Activated naive CD8-positive, alpha-beta T cell (primary cell): ENCODE measurements at regions not wholly inside any gene's neighbourhood (a gene's known extent, or its start where the extent isn't known, plus 50 kb on each side); places are given as distances from the start of the nearest gene placed in this dataset.

Experiments
- H3K27ac Mint-ChIP-seq: one replicate; pipeline ENCODE4 v1.8.0; 2021; ENCODE audit warnings: mixed read lengths
- H3K27me3 Mint-ChIP-seq: one replicate; pipeline ENCODE4 v1.8.0; 2021; ENCODE audit warnings: mixed read lengths
- H3K36me3 Mint-ChIP-seq: one replicate; pipeline ENCODE4 v1.8.0; 2021; ENCODE audit warnings: mixed read lengths
- H3K4me1 Mint-ChIP-seq: one replicate; pipeline ENCODE4 v1.8.0; 2021; ENCODE audit warnings: low read depth, mixed read lengths
- H3K4me3 Mint-ChIP-seq: one replicate; pipeline ENCODE4 v1.8.0; 2021; ENCODE audit warnings: mild to moderate bottlenecking, mixed read lengths
- H3K9me3 Mint-ChIP-seq: one replicate; pipeline ENCODE4 v1.8.0; 2021; ENCODE audit warnings: low read depth, mixed read lengths

DNA sequence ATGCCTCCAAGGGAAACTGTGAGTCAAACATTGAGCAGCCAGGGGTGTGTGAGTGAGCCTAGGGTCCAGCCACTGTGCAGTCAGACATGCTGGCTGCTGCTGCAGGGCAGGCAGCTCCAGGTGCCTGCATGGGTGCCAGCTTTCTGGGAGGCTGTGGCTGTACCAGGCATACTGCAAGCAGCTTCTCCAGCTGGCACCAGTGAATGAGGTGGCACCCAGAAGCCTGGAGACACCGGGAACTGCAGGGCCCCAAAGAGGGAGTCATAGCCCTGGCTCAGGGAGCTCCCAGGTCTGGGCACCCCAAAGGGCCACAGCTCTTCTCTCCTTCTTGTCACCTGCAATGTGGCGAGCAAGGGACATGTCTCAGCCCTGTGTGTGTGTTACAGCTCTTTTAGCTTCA lies 283.2 kb downstream of the RPRM start:
- H3K9me3 Mint-ChIP-seq: peaks cover 14% of the 10 kb centered on the region
- H3K4me3 Mint-ChIP-seq: no peak overlapping the region
- H3K4me1 Mint-ChIP-seq: peaks cover 4% of the 10 kb centered on the region
- H3K36me3 Mint-ChIP-seq: no peaks in the 10 kb centered on the region
- peaks cover 2% of the 10 kb centered on the region for H3K27me3 Mint-ChIP-seq
- no peak overlapping the region for H3K27ac Mint-ChIP-seq

DNA sequence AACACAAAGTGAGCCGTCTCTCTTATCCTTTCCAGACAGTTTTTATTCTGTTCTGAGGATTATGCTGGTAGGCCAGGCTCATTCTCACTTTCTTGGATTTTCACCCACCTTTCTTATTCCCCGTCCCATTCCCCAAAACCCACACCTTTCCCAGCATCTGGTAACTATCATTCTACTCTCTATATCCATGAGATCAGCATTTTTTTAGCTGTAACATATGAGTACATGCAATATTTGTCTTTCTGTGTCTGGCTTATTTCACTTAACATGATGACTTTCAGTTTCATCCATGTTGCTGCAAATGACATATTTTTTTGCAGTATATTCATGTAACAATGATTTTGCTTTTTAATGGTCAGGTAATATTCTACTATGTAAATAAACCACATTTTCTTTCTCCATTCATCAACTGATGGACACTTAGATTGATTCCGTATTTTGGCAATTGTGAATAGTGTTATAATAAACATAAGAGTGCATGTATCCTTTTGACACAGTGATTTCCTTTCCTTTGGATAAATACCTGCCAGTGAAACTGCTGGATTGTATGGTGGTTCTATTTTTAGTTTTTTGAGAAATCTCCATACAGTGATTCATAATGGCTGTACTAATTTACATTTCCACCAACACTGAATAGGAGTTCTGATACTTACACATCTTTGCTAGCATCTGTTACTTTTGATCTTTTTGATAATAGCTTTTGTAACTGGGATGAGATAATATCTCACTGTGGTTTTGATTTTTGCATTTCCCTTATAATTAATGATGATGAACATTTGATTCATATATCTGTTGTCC lies 289.3 kb downstream of the RPRM start:
- no peak overlapping the region for H3K4me3 Mint-ChIP-seq
- peaks cover 2% of the 10 kb centered on the region for H3K27me3 Mint-ChIP-seq
- peaks cover 21% of the 10 kb centered on the region for H3K9me3 Mint-ChIP-seq
- no peaks in the 10 kb centered on the region for H3K4me1 Mint-ChIP-seq
- H3K27ac Mint-ChIP-seq: no peak overlapping the region
- H3K36me3 Mint-ChIP-seq: no peaks in the 10 kb centered on the region

DNA sequence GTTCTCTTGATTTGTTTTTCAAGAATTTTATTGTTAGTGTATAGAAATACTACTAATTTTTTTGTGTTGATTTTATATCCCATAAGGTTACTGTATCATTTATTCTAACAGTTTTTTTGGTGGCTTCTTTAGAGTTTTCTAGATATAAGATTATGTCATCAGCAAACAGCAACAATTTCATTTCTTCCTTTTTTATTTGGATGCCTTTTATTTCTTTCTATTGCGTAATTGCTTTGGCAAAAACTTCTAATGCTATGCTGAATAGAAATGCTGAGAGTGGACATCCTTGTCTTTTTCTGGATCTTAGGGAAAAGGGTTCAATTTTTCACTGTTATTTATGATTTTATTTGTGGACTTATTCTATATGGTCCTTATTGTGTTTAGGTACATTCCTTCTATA lies 298.8 kb downstream of the RPRM start:
- Mint-ChIP-seq H3K36me3 (no peaks in the 10 kb centered on the region), H3K4me3 (no peak overlapping the region), H3K4me1 (peaks cover 2% of the 10 kb centered on the region), H3K9me3 (peaks cover under 1% of the 10 kb centered on the region), H3K27ac (no peak overlapping the region), H3K27me3 (no peaks in the 10 kb centered on the region)

DNA sequence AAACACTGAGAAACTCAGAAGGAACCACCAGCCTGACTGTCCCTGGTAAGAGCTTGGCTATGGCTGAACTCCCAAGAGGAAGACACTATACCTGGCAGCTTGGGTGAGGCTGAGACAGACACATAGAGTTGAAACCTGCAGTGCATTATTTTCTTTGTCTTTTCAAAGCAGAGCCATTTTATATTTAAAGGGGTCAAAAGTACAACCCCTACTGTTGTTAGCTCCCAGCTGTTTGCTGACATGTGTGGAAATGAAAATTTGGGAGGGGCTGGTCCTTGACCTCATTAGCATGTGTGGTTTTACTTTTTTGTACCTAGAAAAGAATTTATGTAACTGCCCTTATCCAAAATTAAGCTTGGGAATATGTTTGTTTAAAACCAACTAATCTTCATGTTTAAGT lies 309.0 kb downstream of the RPRM start:
- Mint-ChIP-seq H3K27me3 (no peaks in the 10 kb centered on the region), H3K4me1 (no peaks in the 10 kb centered on the region), H3K9me3 (no peaks in the 10 kb centered on the region), H3K27ac (no peak overlapping the region), H3K4me3 (no peak overlapping the region), H3K36me3 (no peaks in the 10 kb centered on the region)

DNA sequence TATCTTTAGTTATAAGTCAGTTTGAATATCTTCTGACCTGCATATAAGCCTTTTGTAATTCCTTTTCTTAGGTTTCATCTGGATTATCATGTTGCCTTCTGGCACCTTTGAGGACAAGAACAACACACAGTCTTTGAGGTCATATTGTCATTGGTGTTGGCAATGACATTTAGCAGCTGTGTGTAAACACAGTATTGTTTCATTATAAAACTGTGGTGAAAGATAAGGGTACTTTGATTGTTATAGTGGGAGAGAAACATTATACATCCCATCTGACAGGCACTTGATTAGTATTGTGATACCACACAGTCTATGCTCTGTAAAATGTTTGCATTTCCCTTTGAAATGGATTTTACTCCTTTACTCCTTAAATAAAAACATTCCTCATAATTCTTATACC lies 313.5 kb downstream of the RPRM start:
- H3K4me1 Mint-ChIP-seq: no peaks in the 10 kb centered on the region
- H3K36me3 Mint-ChIP-seq: no peaks in the 10 kb centered on the region
- H3K27me3 Mint-ChIP-seq: no peaks in the 10 kb centered on the region
- no peaks in the 10 kb centered on the region for H3K9me3 Mint-ChIP-seq
- H3K4me3 Mint-ChIP-seq: no peak overlapping the region
- H3K27ac Mint-ChIP-seq: no peak overlapping the region

DNA sequence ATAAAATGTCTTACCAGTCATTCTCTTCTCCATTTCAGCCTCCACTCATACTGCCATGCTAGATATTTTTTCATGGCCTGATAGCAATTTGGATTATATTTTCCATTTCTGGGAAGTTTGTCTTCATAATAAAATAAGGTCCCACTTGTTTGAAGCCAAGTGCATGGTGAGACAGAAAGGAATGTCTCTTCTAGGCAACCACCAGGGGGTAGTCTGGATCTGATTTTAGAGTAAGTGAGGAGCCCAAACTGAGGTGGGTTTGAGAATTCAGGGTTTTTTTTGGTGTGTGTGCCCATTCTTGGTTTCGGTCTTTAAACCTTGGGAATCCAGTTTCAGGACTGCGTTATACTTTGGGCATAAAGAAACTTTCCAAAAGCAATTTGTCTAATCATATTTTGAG lies 315.5 kb downstream of the RPRM start:
- no peaks in the 10 kb centered on the region for H3K27me3 Mint-ChIP-seq

DNA sequence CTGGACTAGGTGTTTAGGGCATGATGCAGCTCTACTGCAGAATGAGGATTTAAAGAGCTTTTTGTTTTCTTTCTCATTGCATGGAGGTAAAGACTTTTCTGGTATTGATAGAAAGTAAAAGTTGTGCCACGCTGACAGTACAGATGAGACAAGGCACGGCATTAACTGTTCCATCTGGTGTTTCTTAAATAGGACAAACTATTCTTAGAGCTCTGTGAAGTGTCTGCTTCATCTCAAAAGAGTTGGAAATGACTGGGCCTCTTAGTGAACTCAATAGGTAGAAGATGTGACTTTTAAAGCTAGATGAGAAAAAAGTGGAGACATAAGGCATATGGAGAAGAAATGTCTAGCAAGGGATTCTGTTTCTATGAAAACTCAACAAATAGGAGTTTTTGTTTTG lies 321.8 kb downstream of the RPRM start:
- Mint-ChIP-seq H3K4me3 (no peak overlapping the region), H3K36me3 (no peaks in the 10 kb centered on the region), H3K27ac (no peak overlapping the region), H3K27me3 (peaks cover 3% of the 10 kb centered on the region), H3K9me3 (no peaks in the 10 kb centered on the region), H3K4me1 (no peaks in the 10 kb centered on the region)

More for the DNA sequence above, 315.5 kb downstream of the RPRM start:
- Mint-ChIP-seq H3K27ac (no peak overlapping the region), H3K4me1 (no peaks in the 10 kb centered on the region), H3K4me3 (no peak overlapping the region), H3K36me3 (no peaks in the 10 kb centered on the region), H3K9me3 (no peaks in the 10 kb centered on the region)

DNA sequence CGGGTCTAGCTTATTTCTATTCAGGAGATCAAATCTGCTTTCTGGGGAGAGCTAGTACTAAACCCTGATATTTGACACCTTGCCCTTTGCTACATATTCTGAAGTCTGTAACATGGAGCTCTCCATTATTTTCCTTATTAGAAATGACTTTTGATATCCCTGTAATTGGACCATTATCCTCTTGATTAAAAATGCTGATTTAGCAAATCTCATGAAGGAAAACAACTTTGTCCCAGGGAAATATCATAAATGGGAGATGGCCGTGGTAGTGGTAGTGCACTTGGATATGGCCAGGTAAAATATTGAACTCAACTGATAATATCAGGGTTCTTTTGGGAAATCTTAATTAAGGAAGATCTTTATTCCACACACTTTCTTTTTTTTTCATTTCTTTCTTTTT lies 326.5 kb downstream of the RPRM start:
- Mint-ChIP-seq H3K27me3 (peaks cover 6% of the 10 kb centered on the region), H3K9me3 (no peaks in the 10 kb centered on the region)

DNA sequence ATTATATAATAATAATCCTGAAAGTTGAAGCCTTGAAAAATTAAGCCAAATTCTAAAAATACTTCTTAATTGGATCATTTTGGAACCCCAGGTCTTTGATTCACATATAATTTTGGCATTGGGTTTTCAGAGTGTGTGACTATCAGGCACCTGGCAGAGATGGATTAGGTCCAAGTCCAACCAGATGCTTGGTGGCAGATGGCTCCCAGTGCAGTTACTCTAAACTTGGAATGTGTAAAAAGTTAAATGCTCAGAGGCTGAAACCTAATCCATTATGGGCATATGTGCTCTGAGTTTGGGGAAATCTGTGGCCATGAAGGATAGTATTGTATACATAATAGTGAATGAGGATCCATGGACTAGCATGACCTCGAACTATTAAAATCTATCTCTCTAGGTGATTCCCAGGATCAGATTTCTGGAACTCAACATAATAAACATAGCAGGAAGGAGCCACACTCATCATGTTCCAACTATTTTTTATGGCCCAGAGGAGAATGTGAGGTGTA lies 333.0 kb downstream of the RPRM start:
- Mint-ChIP-seq H3K4me3 (no peak overlapping the region), H3K27ac (no peak overlapping the region)

More for the DNA sequence above, 326.5 kb downstream of the RPRM start:
- no peaks in the 10 kb centered on the region for H3K4me1 Mint-ChIP-seq
- no peak overlapping the region for H3K4me3 Mint-ChIP-seq
- no peak overlapping the region for H3K27ac Mint-ChIP-seq
- H3K36me3 Mint-ChIP-seq: no peaks in the 10 kb centered on the region

DNA sequence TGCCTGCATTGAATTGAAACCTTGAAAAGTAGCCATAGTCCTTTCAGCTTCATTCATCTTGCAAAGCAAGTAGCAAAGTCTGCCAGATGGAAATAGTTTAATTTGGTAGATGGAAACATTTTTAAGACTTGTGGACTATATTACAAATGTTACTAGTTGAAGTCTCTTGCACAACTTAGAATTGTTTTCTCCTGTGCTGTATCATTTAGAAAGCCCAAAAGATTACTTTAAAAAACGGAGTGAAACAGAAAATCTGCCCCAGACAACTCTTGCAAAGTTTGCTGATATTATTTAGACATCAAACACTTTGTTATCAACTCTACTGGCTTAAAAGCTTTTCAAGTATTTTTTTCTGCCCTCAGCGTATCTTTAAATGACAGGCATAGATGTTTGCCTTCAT lies 335.0 kb downstream of the RPRM start:
- no peaks in the 10 kb centered on the region for H3K9me3 Mint-ChIP-seq
- H3K36me3 Mint-ChIP-seq: no peaks in the 10 kb centered on the region
- peaks cover 6% of the 10 kb centered on the region for H3K27me3 Mint-ChIP-seq
- H3K27ac Mint-ChIP-seq: no peak overlapping the region
- H3K4me3 Mint-ChIP-seq: no peak overlapping the region
- H3K4me1 Mint-ChIP-seq: no peaks in the 10 kb centered on the region

More for the DNA sequence above, 333.0 kb downstream of the RPRM start:
- Mint-ChIP-seq H3K4me1 (no peaks in the 10 kb centered on the region), H3K27me3 (peaks cover 3% of the 10 kb centered on the region), H3K36me3 (no peaks in the 10 kb centered on the region), H3K9me3 (no peaks in the 10 kb centered on the region)

DNA sequence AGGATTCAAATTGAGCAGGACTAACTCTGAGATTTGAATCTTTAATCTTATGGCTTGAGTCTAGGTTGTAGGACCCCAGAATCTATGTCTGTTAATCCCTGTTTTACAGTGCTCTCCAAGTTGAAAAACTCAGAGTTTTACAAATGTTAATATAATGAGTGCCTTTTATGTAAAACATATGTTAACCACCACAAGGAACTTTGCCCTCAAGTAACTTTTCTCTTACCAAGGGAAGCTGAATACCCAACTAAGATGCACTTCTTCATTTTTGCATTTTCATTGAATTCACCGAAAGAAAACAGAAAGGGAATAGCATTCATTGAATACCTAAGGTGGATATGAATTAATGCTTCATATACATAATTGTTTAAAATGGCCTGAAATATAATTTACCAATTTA lies 338.1 kb downstream of the RPRM start:
- no peak overlapping the region for H3K27ac Mint-ChIP-seq
- H3K36me3 Mint-ChIP-seq: no peaks in the 10 kb centered on the region
- H3K9me3 Mint-ChIP-seq: no peaks in the 10 kb centered on the region
- peaks cover 3% of the 10 kb centered on the region for H3K27me3 Mint-ChIP-seq
- H3K4me3 Mint-ChIP-seq: no peak overlapping the region
- H3K4me1 Mint-ChIP-seq: no peaks in the 10 kb centered on the region

DNA sequence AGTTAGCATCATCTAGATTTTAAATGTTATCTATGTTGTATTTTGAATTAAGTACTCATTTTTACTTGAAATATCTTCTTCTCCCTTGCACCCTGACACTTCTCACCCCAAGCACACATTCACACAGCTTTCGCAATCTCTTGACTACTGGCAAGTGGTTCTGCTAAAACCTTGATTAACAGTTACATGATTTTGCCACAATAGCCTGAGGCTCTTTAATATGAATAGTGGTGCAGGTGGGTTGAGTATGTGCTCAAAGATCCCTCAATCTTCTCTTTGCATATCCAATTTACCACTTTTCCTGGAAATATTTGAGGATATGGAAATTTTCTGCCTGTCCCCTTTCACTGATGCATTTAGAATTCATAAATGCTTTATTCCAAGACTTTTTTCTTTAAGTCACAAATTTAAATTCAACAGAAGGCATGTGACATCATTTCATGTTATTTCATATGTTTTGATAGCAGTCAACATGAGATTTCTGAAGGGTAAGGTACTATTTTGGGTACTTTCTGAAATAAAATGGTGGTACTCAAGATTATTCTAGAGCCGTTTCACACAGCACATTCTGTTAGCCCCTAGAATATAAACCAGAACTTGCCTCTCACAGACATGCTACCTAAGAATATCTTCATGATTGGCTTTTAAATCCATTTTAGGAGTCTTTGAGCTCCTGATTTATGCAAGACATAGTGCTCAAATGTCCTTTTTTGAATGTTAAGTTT lies 339.7 kb downstream of the RPRM start:
- no peaks in the 10 kb centered on the region for H3K36me3 Mint-ChIP-seq
- H3K4me3 Mint-ChIP-seq: no peak overlapping the region
- H3K4me1 Mint-ChIP-seq: no peaks in the 10 kb centered on the region
- no peak overlapping the region for H3K27ac Mint-ChIP-seq
- peaks cover 3% of the 10 kb centered on the region for H3K27me3 Mint-ChIP-seq
- no peaks in the 10 kb centered on the region for H3K9me3 Mint-ChIP-seq

DNA sequence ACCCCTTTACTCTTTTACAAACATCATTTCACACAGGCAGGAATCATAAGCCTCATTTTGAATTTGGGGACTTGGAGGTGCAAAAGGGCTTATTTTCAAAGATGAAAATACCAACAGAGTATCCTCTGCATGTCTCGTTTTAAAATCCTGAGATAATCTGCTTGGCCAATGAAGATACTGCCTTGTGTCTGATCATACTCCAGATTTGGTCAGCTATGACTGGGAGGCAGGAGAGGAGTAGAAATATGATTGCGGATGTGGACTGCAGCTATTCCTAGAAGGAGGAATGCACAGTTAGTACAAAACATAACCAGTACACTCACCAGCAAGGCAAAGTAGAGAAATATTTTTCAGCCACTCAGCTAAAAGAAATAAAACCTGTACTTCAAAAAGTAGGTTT lies 342.3 kb downstream of the RPRM start:
- no peak overlapping the region for H3K27ac Mint-ChIP-seq
- H3K4me3 Mint-ChIP-seq: no peak overlapping the region
- no peaks in the 10 kb centered on the region for H3K36me3 Mint-ChIP-seq
- peaks cover 4% of the 10 kb centered on the region for H3K27me3 Mint-ChIP-seq
- H3K9me3 Mint-ChIP-seq: no peaks in the 10 kb centered on the region
- H3K4me1 Mint-ChIP-seq: no peaks in the 10 kb centered on the region

DNA sequence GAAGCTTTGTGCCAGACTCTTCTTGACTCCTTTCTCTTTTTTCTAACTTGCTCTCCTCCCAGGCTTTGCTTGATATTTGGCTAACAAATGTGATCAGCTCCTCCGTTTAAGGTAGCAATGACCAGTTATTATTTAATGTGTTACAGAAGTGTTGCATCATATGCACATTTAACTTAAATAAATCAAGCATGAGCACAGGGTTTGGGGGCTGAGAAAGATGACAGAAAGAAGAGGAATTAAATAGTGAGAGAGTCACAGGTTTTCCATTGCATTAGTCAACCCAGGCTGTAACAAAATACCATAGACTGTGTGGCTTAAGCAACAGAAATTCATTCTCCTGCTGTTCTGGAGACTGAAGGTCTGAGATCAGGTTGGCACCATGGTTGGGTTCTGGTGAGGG lies 343.8 kb downstream of the RPRM start:
- Mint-ChIP-seq H3K27me3 (peaks cover 4% of the 10 kb centered on the region), H3K9me3 (no peaks in the 10 kb centered on the region), H3K36me3 (no peaks in the 10 kb centered on the region), H3K27ac (no peak overlapping the region), H3K4me3 (no peak overlapping the region), H3K4me1 (no peaks in the 10 kb centered on the region)

DNA sequence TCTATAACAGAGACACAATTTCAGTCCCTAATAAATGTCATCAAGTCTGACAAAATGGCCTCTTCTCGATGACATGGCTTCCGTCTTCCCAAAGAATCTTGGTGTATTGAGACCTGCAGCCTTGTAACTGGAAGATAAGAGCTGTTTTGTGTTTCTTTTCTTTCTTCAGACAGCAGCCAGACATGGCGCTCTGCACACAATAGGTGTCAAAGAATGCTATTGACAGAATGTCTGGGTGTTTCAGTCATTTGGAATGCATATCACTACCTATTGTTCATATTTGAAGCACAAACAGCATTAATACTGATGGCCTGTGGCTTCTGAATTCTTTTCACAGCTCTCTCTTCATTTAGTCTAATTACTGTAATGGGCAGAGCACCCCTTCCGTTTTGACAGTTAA lies 344.8 kb downstream of the RPRM start:
- H3K36me3 Mint-ChIP-seq: no peaks in the 10 kb centered on the region
- no peak overlapping the region for H3K4me3 Mint-ChIP-seq
- peaks cover 1% of the 10 kb centered on the region for H3K27me3 Mint-ChIP-seq
- H3K4me1 Mint-ChIP-seq: no peaks in the 10 kb centered on the region
- H3K27ac Mint-ChIP-seq: no peak overlapping the region
- H3K9me3 Mint-ChIP-seq: no peaks in the 10 kb centered on the region
